ENCODE measurements at regions not wholly inside any gene's neighbourhood (a gene's known extent, or its start where the extent isn't known, plus 50 kb on each side); places are given as distances from the start of the nearest gene placed in this dataset.
"Not testable (repeated sequence)": the region's sequence is repeated elsewhere in the genome, so short reads cannot be mapped to it uniquely, and the experiment has no call there.

DNA sequence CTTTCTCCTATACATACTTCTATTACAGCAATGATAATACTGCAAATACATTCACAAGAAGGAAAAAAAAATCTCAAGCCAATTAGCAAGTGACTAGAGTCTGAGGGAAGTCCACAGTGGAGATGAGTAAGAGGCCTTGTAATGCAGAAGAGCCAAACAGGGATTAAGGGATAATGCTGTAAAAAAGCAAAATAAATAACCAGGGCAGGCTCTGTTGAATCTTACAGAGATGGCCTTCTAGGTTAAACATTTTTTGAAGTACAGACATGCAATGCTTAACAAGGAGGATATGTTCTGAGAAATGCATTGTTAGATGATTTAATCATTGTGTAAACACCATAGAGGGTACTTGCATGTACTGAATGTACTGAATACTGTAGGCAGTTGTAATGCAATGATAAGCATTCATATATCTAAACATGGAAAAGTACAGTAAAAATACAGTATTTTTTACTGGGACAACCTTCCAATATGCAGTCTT lies 122.1 kb upstream of the RMDN2 start:
- H3K27me3 ChIP-seq (ENCODE audit: control insufficient read depth, insufficient read depth, low read length): no peaks in the 10 kb centered on the region
- no peaks in the 10 kb centered on the region for H3K9me3 ChIP-seq (ENCODE audit: control insufficient read depth, insufficient read depth, low read length)
- no peak for DNase-seq (ENCODE audit: low read depth, low spot score)
- H3K4me3 ChIP-seq (ENCODE audit: low read length): no peak overlapping the region
- no peaks in the 10 kb centered on the region for H3K4me1 ChIP-seq (ENCODE audit: control insufficient read depth, insufficient read depth, low read length)
- H3K27ac ChIP-seq (ENCODE audit: low read length): no peak overlapping the region
- H3K36me3 ChIP-seq (ENCODE audit: control insufficient read depth, insufficient read depth, low read length): no peaks in the 10 kb centered on the region

DNA sequence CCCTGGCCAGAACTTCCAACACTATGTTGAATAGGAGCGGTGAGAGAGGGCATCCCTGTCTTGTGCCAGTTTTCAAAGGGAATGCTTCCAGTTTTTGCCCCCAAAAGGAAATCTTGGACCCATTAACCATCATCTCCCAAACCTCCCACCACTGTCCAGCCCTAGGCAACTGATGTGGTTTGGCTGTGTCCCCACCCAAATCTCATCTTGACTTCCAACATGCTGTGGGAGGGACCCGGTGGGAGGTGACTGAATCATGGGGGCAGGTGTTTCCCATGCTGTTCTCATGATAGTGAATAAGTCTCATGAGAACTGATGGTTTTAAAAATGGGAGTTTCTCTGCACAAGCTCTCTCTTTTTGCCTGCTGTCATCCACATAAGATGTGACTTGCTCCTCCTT lies 119.1 kb upstream of the RMDN2 start:
- not testable (repeated sequence) for H3K27me3 ChIP-seq (ENCODE audit: control insufficient read depth, insufficient read depth, low read length); H3K4me1 ChIP-seq (ENCODE audit: control insufficient read depth, insufficient read depth, low read length); H3K9me3 ChIP-seq (ENCODE audit: control insufficient read depth, insufficient read depth, low read length); H3K4me3 ChIP-seq (ENCODE audit: low read length); H3K36me3 ChIP-seq (ENCODE audit: control insufficient read depth, insufficient read depth, low read length); DNase-seq (ENCODE audit: low read depth, low spot score); H3K27ac ChIP-seq (ENCODE audit: low read length)
- WGBS (ENCODE audit: insufficient coverage, insufficient read length): no CpG with 5 or more reads among the region's 2 CpGs

DNA sequence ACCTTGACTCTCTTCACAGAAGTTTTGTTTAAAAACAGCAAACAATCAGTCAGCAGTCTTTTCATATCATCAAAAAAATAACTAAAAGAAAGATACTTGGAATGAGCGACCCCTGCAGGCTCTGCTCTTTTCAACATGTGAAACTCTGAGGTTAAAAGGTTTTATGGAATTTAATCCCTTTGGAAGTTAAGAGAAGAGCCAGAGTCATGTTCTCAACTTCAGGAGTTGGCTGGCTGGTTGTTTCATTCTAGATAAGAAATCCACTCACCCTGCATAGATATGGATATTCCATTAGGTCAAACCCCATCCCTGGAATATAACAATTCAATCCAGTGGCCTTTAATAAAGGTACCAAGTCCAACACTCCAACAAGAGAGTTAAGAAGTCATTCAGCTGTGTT lies 115.6 kb upstream of the RMDN2 start:
- Histone ChIP-seq H3K4me1 (ENCODE audit: control insufficient read depth, insufficient read depth, low read length) (no peaks in the 10 kb centered on the region), H3K4me3 (ENCODE audit: low read length) (no peak overlapping the region), H3K9me3 (ENCODE audit: control insufficient read depth, insufficient read depth, low read length) (no peaks in the 10 kb centered on the region), H3K27me3 (ENCODE audit: control insufficient read depth, insufficient read depth, low read length) (no peaks in the 10 kb centered on the region), H3K27ac (ENCODE audit: low read length) (no peak overlapping the region), H3K36me3 (ENCODE audit: control insufficient read depth, insufficient read depth, low read length) (no peaks in the 10 kb centered on the region)
- no CpG with 5 or more reads among the region's 1 CpG for WGBS (ENCODE audit: insufficient coverage, insufficient read length)
- no peak for DNase-seq (ENCODE audit: low read depth, low spot score)

DNA sequence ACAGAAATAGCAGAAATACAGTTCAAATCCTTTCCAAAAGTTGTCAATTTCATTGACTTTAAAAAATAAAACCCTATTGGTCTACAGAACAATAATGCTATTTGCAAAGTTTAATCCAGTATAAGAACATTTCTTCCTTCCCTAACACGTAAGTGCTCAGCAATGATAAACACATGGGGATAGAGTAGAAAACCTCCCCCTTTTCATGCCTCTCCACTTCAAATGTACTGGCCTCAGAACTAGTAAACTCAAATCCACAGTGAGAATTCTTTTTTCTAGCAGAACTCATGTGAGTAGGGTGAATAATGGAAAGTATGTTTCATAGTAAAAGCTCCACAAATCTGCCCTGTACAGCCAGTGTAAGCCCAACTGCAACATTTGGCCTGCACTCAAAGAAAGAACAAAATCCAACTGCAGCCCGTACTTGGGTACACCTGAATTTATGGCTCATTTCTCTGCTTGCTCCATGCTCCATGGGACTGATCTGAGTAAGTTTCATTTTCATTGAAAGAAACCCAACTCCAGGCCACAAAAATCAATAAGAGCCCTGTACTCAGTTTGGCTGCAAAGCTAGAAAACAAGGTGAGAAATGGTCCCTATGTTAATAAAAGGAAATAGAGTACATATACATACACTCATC lies 115.0 kb upstream of the RMDN2 start:
- no peaks in the 10 kb centered on the region for H3K27me3 ChIP-seq (ENCODE audit: control insufficient read depth, insufficient read depth, low read length)
- H3K4me3 ChIP-seq (ENCODE audit: low read length): no peak overlapping the region
- no peaks in the 10 kb centered on the region for H3K36me3 ChIP-seq (ENCODE audit: control insufficient read depth, insufficient read depth, low read length)
- H3K9me3 ChIP-seq (ENCODE audit: control insufficient read depth, insufficient read depth, low read length): no peaks in the 10 kb centered on the region
- no peaks in the 10 kb centered on the region for H3K4me1 ChIP-seq (ENCODE audit: control insufficient read depth, insufficient read depth, low read length)
- H3K27ac ChIP-seq (ENCODE audit: low read length): no peak overlapping the region
- no peak for DNase-seq (ENCODE audit: low read depth, low spot score)
- no CpG with 5 or more reads among the region's 2 CpGs for WGBS (ENCODE audit: insufficient coverage, insufficient read length)

DNA sequence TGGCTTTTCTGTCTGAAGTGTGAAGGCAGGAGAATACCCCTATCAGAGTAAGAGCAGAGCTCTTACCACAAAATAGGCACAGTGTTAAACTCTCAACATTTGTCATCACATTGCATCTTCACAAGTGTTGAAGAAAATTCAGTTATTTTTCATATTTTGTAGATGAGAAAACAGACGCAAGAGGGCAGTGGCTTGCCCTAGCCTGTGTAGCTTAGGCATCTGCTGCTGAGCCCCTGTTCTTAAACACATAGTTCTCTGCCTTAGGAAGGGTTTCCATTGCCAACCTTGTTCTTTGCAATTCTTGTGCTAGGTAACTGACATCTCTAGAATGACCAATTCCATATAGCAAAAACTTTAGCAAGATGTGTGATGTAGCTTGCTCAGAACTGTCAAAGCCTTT lies 112.7 kb upstream of the RMDN2 start:
- no CpG with 5 or more reads among the region's 1 CpG for WGBS (ENCODE audit: insufficient coverage, insufficient read length)
- DNase-seq (ENCODE audit: low read depth, low spot score): no peak
- Histone ChIP-seq H3K4me3 (ENCODE audit: low read length) (no peak overlapping the region), H3K27ac (ENCODE audit: low read length) (no peak overlapping the region), H3K27me3 (ENCODE audit: control insufficient read depth, insufficient read depth, low read length) (no peaks in the 10 kb centered on the region), H3K4me1 (ENCODE audit: control insufficient read depth, insufficient read depth, low read length) (no peaks in the 10 kb centered on the region), H3K9me3 (ENCODE audit: control insufficient read depth, insufficient read depth, low read length) (no peaks in the 10 kb centered on the region), H3K36me3 (ENCODE audit: control insufficient read depth, insufficient read depth, low read length) (no peaks in the 10 kb centered on the region)

DNA sequence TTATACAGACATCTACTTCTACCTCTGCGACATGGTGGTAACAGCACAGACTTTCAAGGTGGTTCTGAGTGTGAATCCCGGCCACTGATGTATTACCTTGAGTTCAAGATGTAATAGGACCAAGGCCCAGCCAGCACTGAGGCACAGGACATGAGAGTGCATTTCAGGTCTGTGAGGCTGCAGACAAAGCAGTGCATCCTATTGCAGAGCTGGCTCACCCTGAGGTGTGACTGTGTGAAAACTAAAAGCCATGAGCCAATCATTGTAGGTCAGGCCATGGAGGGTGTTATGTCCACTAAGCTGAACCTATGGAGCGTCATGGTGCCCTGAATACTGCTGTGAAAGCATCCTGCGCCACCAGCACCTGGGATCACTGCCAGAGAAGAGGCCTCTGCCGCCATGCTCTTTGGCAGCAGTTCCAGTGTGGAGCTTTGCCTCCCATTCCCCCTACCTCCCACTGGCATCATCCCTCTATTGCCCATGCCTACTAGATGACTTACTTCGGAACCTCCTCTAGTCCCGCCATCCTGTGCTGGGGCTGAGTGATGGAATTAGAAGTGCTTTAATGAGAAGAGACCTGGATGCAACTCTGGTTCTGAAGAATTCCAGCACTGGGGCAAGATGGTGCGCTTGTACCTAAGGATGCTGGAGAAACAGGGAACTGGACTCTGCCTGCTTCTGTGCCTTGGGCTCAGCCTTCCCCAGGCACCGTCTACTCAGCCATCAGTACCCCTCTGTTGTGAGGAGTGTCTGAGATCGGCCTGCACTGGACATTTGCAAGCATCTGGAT lies 112.0 kb upstream of the RMDN2 start:
- Histone ChIP-seq H3K27ac (ENCODE audit: low read length) (no peak overlapping the region), H3K4me3 (ENCODE audit: low read length) (no peak overlapping the region), H3K36me3 (ENCODE audit: control insufficient read depth, insufficient read depth, low read length) (no peaks in the 10 kb centered on the region), H3K4me1 (ENCODE audit: control insufficient read depth, insufficient read depth, low read length) (no peaks in the 10 kb centered on the region), H3K9me3 (ENCODE audit: control insufficient read depth, insufficient read depth, low read length) (no peaks in the 10 kb centered on the region), H3K27me3 (ENCODE audit: control insufficient read depth, insufficient read depth, low read length) (no peaks in the 10 kb centered on the region)
- WGBS (ENCODE audit: insufficient coverage, insufficient read length): no CpG with 5 or more reads among the region's 10 CpGs
- DNase-seq (ENCODE audit: low read depth, low spot score): no peak

DNA sequence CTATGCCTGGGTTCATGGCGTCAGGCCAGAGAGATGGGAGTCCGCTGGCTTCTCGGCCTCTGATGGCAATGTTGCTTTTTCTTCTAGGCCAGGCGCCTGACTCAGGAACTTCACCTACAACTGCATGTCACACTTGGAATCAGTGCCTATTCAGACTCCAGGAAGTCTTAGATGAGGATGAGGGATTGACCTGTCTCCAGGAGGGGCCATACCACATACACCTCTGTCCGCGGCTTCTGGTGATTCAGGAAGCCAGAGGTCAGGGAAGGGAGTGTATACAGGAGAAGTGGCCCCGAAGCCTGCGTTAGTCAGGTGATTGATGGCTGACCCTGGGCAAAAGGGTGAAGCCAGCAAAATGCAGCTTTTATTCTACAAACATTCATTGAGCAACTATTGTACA lies 109.1 kb upstream of the RMDN2 start:
- WGBS (ENCODE audit: insufficient coverage, insufficient read length): no CpG with 5 or more reads among the region's 8 CpGs
- H3K4me3 ChIP-seq (ENCODE audit: low read length): no peak overlapping the region
- H3K27me3 ChIP-seq (ENCODE audit: control insufficient read depth, insufficient read depth, low read length): no peaks in the 10 kb centered on the region
- H3K4me1 ChIP-seq (ENCODE audit: control insufficient read depth, insufficient read depth, low read length): no peaks in the 10 kb centered on the region
- DNase-seq (ENCODE audit: low read depth, low spot score): no peak
- H3K9me3 ChIP-seq (ENCODE audit: control insufficient read depth, insufficient read depth, low read length): no peaks in the 10 kb centered on the region
- no peak overlapping the region for H3K27ac ChIP-seq (ENCODE audit: low read length)
- H3K36me3 ChIP-seq (ENCODE audit: control insufficient read depth, insufficient read depth, low read length): no peaks in the 10 kb centered on the region

DNA sequence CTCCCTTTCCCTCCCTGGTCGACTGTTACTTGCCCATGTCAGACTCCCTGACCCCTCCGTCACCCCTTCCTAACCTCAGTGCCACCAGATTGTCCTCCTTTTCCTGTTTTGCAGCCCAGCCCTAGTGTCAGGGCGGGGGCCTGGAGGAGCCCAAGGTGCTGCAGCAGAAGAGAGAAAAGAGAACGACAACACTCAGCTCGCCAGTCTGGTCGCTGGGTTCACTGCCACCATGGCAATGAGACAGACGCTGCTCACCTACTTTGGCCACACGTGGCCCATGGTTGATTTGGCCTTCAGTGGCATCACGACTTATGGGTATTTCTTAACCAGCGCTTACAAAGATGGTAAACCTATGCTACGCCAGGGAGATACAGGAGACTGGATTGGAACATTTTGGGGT lies 108.4 kb upstream of the RMDN2 start:
- Histone ChIP-seq H3K36me3 (ENCODE audit: control insufficient read depth, insufficient read depth, low read length) (no peaks in the 10 kb centered on the region), H3K27me3 (ENCODE audit: control insufficient read depth, insufficient read depth, low read length) (no peaks in the 10 kb centered on the region), H3K27ac (ENCODE audit: low read length) (no peak overlapping the region), H3K9me3 (ENCODE audit: control insufficient read depth, insufficient read depth, low read length) (no peaks in the 10 kb centered on the region), H3K4me1 (ENCODE audit: control insufficient read depth, insufficient read depth, low read length) (no peaks in the 10 kb centered on the region), H3K4me3 (ENCODE audit: low read length) (no peak overlapping the region)
- WGBS (ENCODE audit: insufficient coverage, insufficient read length): no CpG with 5 or more reads among the region's 11 CpGs
- no peak for DNase-seq (ENCODE audit: low read depth, low spot score)

DNA sequence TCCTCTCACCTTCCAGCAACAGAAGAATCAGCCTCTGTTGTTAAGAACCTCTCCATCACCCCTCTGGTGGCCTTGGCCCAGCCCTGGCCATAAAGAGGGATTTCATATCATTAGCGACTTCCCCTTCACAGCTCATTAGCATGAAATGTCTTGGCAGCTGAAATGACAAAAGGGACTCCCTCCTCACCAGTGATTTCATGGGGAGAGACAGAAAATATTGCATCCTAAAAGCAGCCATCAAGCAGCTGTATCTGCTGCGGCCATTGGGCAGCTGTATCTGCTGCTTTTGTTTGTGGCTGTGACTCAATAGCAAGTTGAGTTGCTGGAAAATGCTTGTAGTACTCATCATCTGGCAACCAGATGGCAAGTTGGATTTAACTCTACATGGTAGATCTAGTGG lies 105.9 kb upstream of the RMDN2 start:
- Histone ChIP-seq H3K9me3 (ENCODE audit: control insufficient read depth, insufficient read depth, low read length) (no peaks in the 10 kb centered on the region), H3K27ac (ENCODE audit: low read length) (no peak overlapping the region), H3K27me3 (ENCODE audit: control insufficient read depth, insufficient read depth, low read length) (no peaks in the 10 kb centered on the region), H3K4me3 (ENCODE audit: low read length) (no peak overlapping the region), H3K36me3 (ENCODE audit: control insufficient read depth, insufficient read depth, low read length) (no peaks in the 10 kb centered on the region), H3K4me1 (ENCODE audit: control insufficient read depth, insufficient read depth, low read length) (no peaks in the 10 kb centered on the region)
- no peak for DNase-seq (ENCODE audit: low read depth, low spot score)
- no CpG with 5 or more reads among the region's 2 CpGs for WGBS (ENCODE audit: insufficient coverage, insufficient read length)

DNA sequence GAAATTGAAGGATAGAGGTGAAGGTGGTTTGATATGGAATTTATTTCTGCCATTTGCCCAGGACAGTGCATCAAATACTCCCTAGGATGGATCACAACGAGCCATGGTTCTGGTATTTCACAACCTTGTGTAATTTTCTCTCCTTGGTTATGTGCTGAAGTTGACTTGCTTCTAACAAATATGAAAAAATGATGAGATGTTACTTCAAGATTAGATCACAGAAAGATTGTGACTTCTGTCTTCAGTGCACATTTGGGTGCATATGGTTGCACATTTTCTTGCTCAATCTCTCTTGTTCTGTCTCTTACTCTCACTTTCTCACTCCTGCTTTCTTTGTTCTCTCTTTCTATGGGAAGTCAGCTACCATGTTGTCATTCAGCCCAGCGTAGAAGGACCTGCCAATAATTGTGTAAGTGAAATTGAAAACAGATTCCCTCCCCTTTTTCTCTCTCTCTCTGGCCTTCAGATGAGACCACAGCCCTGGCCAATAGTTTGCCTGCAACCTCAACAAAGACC lies 104.6 kb upstream of the RMDN2 start:
- no peaks in the 10 kb centered on the region for H3K4me1 ChIP-seq (ENCODE audit: control insufficient read depth, insufficient read depth, low read length)
- H3K36me3 ChIP-seq (ENCODE audit: control insufficient read depth, insufficient read depth, low read length): no peaks in the 10 kb centered on the region
- no peak for DNase-seq (ENCODE audit: low read depth, low spot score)
- H3K27me3 ChIP-seq (ENCODE audit: control insufficient read depth, insufficient read depth, low read length): no peaks in the 10 kb centered on the region
- WGBS (ENCODE audit: insufficient coverage, insufficient read length): no CpG with 5 or more reads among the region's 2 CpGs
- no peak overlapping the region for H3K27ac ChIP-seq (ENCODE audit: low read length)
- no peaks in the 10 kb centered on the region for H3K9me3 ChIP-seq (ENCODE audit: control insufficient read depth, insufficient read depth, low read length)
- H3K4me3 ChIP-seq (ENCODE audit: low read length): no peak overlapping the region

DNA sequence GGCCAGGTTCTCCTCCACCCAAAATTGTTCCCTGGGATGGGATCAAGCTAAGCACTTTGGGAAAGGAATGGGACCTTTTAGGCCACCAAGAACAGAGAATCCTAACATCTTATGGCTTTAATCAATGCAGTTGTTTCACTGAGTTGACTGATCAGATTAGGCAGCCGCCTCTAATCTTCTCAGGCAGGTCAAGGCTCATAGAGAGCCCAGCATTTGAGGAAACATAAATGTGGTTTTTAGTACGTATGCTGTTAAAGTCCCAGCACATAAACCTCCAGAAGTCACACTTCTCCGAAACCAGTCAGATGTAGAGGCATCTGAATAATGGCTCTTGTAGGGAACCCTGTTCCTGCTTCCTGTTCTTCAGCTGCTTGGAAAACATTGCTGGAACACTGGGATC lies 99.5 kb upstream of the RMDN2 start:
- Histone ChIP-seq H3K9me3 (ENCODE audit: control insufficient read depth, insufficient read depth, low read length) (no peaks in the 10 kb centered on the region), H3K27ac (ENCODE audit: low read length) (no peak overlapping the region), H3K4me1 (ENCODE audit: control insufficient read depth, insufficient read depth, low read length) (no peaks in the 10 kb centered on the region), H3K27me3 (ENCODE audit: control insufficient read depth, insufficient read depth, low read length) (no peaks in the 10 kb centered on the region), H3K36me3 (ENCODE audit: control insufficient read depth, insufficient read depth, low read length) (no peaks in the 10 kb centered on the region), H3K4me3 (ENCODE audit: low read length) (no peak overlapping the region)
- no peak for DNase-seq (ENCODE audit: low read depth, low spot score)
- WGBS (ENCODE audit: insufficient coverage, insufficient read length): no CpG with 5 or more reads among the region's 3 CpGs

All from iPS DF 6.9 (cell line).